ENCODE measurements at regions not wholly inside any gene's neighbourhood (a gene's known extent, or its start where the extent isn't known, plus 50 kb on each side); places are given as distances from the start of the nearest gene placed in this dataset.
"Not testable (repeated sequence)": the region's sequence is repeated elsewhere in the genome, so short reads cannot be mapped to it uniquely, and the experiment has no call there.

GRCh38 chr10:35819736-35820135, 177.6 kb upstream of the FZD8 start:
- Histone ChIP-seq H2AFZ (ENCODE audit: low read length) (no peak overlapping the region), H4K20me1 (ENCODE audit: insufficient read depth, low read length) (no peaks in the 10 kb centered on the region), H3K4me2 (ENCODE audit: low read depth, low read length) (no peak overlapping the region), H3K9me3 (replicated peaks; ENCODE audit: insufficient read depth, low read length) (no peaks in the 10 kb centered on the region), H3K4me3 (ENCODE audit: low read length) (no peak overlapping the region), H3F3A (ENCODE audit: insufficient read depth, low read length) (no peaks in the 10 kb centered on the region), H3K9me2 (replicated peaks; ENCODE audit: insufficient read depth, low read length) (no peaks in the 10 kb centered on the region), H3K27me3 (replicated peaks; ENCODE audit: insufficient read depth, low read length) (no peaks in the 10 kb centered on the region), H3K27ac (ENCODE audit: low read length) (no peak overlapping the region), H3K79me2 (ENCODE audit: low read length) (no peaks in the 10 kb centered on the region), H3K9ac (ENCODE audit: low read length) (no peak overlapping the region), H3K4me1 (ENCODE audit: low read length) (no peaks in the 10 kb centered on the region), H3K36me3 (replicated peaks; ENCODE audit: insufficient read depth, low read length) (no peaks in the 10 kb centered on the region)
- TF ChIP-seq EZH2 (optimal IDR thresholded peaks at IDR 0.05; ENCODE audit: low read depth, low read length) (no peak), EZH2phosphoT487 (IDR thresholded peaks at IDR 0.05; ENCODE audit: low read length) (no peak)
- TF ChIP-seq, protein P1, sequence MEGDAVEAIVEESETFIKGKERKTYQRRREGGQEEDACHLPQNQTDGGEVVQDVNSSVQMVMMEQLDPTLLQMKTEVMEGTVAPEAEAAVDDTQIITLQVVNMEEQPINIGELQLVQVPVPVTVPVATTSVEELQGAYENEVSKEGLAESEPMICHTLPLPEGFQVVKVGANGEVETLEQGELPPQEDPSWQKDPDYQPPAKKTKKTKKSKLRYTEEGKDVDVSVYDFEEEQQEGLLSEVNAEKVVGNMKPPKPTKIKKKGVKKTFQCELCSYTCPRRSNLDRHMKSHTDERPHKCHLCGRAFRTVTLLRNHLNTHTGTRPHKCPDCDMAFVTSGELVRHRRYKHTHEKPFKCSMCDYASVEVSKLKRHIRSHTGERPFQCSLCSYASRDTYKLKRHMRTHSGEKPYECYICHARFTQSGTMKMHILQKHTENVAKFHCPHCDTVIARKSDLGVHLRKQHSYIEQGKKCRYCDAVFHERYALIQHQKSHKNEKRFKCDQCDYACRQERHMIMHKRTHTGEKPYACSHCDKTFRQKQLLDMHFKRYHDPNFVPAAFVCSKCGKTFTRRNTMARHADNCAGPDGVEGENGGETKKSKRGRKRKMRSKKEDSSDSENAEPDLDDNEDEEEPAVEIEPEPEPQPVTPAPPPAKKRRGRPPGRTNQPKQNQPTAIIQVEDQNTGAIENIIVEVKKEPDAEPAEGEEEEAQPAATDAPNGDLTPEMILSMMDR (IDR thresholded peaks at IDR 0.05; ENCODE audit: low read length) = no peak
- DNase-seq = no peak

DNA sequence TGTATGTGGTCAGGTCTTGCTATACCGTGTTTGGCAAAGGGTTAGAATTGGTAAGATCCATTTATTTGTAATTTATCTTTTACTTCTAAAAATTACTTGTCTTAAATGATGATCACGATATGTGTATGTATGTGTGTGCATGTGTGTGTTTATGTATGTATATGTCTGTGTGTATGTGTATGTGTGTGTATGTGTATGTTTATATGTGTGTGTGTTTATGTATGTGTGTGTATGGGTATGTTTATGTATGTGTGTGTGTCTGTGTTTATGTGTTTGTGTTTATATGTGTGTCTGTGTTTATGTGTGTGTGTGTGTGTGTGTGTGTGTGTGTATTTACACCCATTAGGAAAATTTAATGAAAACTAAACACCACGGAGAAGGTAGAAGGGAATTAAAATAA, 176.9 kb upstream of the FZD8 start:
- no peak for DNase-seq
- Histone ChIP-seq H3K9me2 (replicated peaks; ENCODE audit: insufficient read depth, low read length) (no peaks in the 10 kb centered on the region), H2AFZ (ENCODE audit: low read length) (no peak overlapping the region), H3K79me2 (ENCODE audit: low read length) (no peaks in the 10 kb centered on the region), H3K36me3 (replicated peaks; ENCODE audit: insufficient read depth, low read length) (no peaks in the 10 kb centered on the region), H3K27ac (ENCODE audit: low read length) (no peak overlapping the region), H3K4me3 (ENCODE audit: low read length) (no peak overlapping the region), H3K4me2 (ENCODE audit: low read depth, low read length) (no peak overlapping the region), H4K20me1 (ENCODE audit: insufficient read depth, low read length) (no peaks in the 10 kb centered on the region), H3K9ac (ENCODE audit: low read length) (no peak overlapping the region), H3K9me3 (replicated peaks; ENCODE audit: insufficient read depth, low read length) (no peaks in the 10 kb centered on the region), H3K27me3 (replicated peaks; ENCODE audit: insufficient read depth, low read length) (no peaks in the 10 kb centered on the region), H3F3A (ENCODE audit: insufficient read depth, low read length) (no peaks in the 10 kb centered on the region), H3K4me1 (ENCODE audit: low read length) (no peaks in the 10 kb centered on the region)
- TF ChIP-seq, protein P1 (IDR thresholded peaks at IDR 0.05; ENCODE audit: low read length) = no peak
- TF ChIP-seq EZH2 (optimal IDR thresholded peaks at IDR 0.05; ENCODE audit: low read depth, low read length) = no peak
- no peak for TF ChIP-seq EZH2phosphoT487 (IDR thresholded peaks at IDR 0.05; ENCODE audit: low read length)

DNA sequence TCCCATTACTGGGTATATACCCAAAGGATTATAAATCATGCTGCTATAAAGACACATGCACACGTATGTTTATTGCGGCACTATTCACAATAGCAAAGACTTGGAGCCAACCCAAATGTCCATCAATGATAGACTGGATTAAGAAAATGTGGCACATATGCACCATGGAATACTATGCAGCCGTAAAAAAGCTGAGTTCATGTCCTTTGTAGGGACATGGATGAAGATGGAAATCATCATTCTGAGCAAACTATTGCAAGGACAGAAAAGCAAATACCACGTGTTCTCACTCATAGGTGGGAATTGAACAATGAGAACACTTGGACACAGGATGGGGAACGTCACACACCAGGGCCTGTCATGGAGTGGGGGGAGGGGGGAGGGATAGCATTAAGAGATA, 175.0 kb upstream of the FZD8 start:
- not testable (repeated sequence) for H3K4me3 ChIP-seq (ENCODE audit: low read length); H3K9me3 ChIP-seq (replicated peaks; ENCODE audit: insufficient read depth, low read length); H3K36me3 ChIP-seq (replicated peaks; ENCODE audit: insufficient read depth, low read length); H3K4me1 ChIP-seq (ENCODE audit: low read length); H4K20me1 ChIP-seq (ENCODE audit: insufficient read depth, low read length); H3F3A ChIP-seq (ENCODE audit: insufficient read depth, low read length); H3K79me2 ChIP-seq (ENCODE audit: low read length); H2AFZ ChIP-seq (ENCODE audit: low read length); H3K9me2 ChIP-seq (replicated peaks; ENCODE audit: insufficient read depth, low read length); H3K27me3 ChIP-seq (replicated peaks; ENCODE audit: insufficient read depth, low read length); H3K4me2 ChIP-seq (ENCODE audit: low read depth, low read length); H3K9ac ChIP-seq (ENCODE audit: low read length); H3K27ac ChIP-seq (ENCODE audit: low read length); DNase-seq

DNA sequence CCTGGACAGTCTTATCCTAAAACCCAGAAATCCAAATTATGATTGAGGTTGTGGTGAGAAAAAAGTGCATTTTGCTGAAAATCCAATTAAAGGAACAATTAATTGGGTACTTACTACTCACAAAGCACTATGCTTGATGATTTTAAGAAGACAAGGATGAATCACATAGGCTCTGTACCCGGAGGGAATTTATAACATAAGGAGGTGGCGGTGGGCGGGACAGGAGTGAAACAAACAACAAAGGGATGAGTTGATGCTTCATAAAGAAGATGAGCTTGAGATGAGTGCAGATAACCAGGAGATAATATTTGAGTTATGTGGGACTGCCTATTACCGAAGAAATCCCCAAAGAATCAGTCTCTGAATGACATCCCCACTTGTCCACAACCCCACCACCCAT, 171.1 kb upstream of the FZD8 start:
- TF ChIP-seq EZH2phosphoT487 (IDR thresholded peaks at IDR 0.05; ENCODE audit: low read length) = no peak
- TF ChIP-seq, protein P1 (IDR thresholded peaks at IDR 0.05; ENCODE audit: low read length) = no peak
- no peak for TF ChIP-seq EZH2 (optimal IDR thresholded peaks at IDR 0.05; ENCODE audit: low read depth, low read length)
- H3K4me3 ChIP-seq (ENCODE audit: low read length) = no peak overlapping the region

More for the DNA sequence above, 171.1 kb upstream of the FZD8 start:
- Histone ChIP-seq H3K36me3 (replicated peaks; ENCODE audit: insufficient read depth, low read length) (no peaks in the 10 kb centered on the region), H3K79me2 (ENCODE audit: low read length) (no peaks in the 10 kb centered on the region), H3F3A (ENCODE audit: insufficient read depth, low read length) (no peaks in the 10 kb centered on the region), H3K4me2 (ENCODE audit: low read depth, low read length) (no peak overlapping the region), H4K20me1 (ENCODE audit: insufficient read depth, low read length) (no peaks in the 10 kb centered on the region), H3K4me1 (ENCODE audit: low read length) (no peaks in the 10 kb centered on the region), H3K27ac (ENCODE audit: low read length) (no peak overlapping the region), H3K9me2 (replicated peaks; ENCODE audit: insufficient read depth, low read length) (no peaks in the 10 kb centered on the region), H3K27me3 (replicated peaks; ENCODE audit: insufficient read depth, low read length) (no peaks in the 10 kb centered on the region), H2AFZ (ENCODE audit: low read length) (no peak overlapping the region), H3K9ac (ENCODE audit: low read length) (no peak overlapping the region), H3K9me3 (replicated peaks; ENCODE audit: insufficient read depth, low read length) (no peaks in the 10 kb centered on the region)
- DNase-seq = no peak

All from MM.1S (cell line).